Thyroid gland (tissue), 4 donors: ENCODE measurements at regions not wholly inside any gene's neighbourhood (a gene's known extent, or its start where the extent isn't known, plus 50 kb on each side); places are given as distances from the start of the nearest gene placed in this dataset.

Experiments used
- DNase-seq, 2 donors: peaks; one replicate each; pipeline ENCODE4 v3.0.0-alpha.2; 2019
- H3K27ac ChIP-seq, 3 donors: fragments of 200-600 bp; sonication (generic); 1 replicate in 2 of 3; 2 replicates in 1 of 3; pipeline ENCODE4 v1.5.1; 2016 to 2019; ENCODE audit warnings: mild to moderate bottlenecking in 1 of 3, moderate library complexity in 1 of 3
- H3K27me3 ChIP-seq: fragments of 200-600 bp; sonication (generic); one replicate; pipeline ENCODE4 v1.5.1; 2019
- H3K36me3 ChIP-seq, 2 donors: fragments of 200-600 bp; sonication (generic); one replicate each; pipeline ENCODE4 v1.5.1; 2016 to 2019
- H3K4me1 ChIP-seq, 2 donors: fragments of 200-600 bp; sonication (generic); one replicate each; pipeline ENCODE4 v1.5.1; 2017 to 2019
- H3K4me3 ChIP-seq, 3 donors: fragments of 200-600 bp; sonication (generic); replicated peaks in 1 of 3; 1 replicate in 2 of 3; 2 replicates in 1 of 3; pipeline ENCODE4 v1.5.1; 2016; ENCODE audit warnings: mild to moderate bottlenecking in 1 of 3
- H3K9me3 ChIP-seq: fragments of 200-600 bp; sonication (generic); one replicate; pipeline ENCODE4 v1.5.1; 2017
- CTCF ChIP-seq, 6 experiments: fragments of 200-600 bp in 3 of 6; fragments of 450-650 bp in 3 of 6; sonication (generic) in 3 of 6; IDR thresholded peaks; one replicate each; pipeline ENCODE4 v1.5.1; 2016 to 2019; ENCODE audit warnings: antibody characterized with exemption in 6 of 6, mild to moderate bottlenecking in 2 of 6, inconsistent platforms in 1 of 6, moderate library complexity in 1 of 6
- POLR2A ChIP-seq, 2 donors: fragments of 450-650 bp; IDR thresholded peaks; one replicate each; pipeline ENCODE4 v1.6.1; 2017; ENCODE audit warnings: antibody characterized with exemption in 2 of 2, mild to moderate bottlenecking in 2 of 2, moderate library complexity in 1 of 2
- WGBS, 2 donors: methylation state at CpG; one replicate each; pipeline ENCODE4 v1.1.5; 2017; 5-methylcytosine and 5-hydroxymethylcytosine counted together
- intact Hi-C: fragments of 100-400 bp; cut with DNase I; formaldehyde crosslinking; loops from one replicate; pipeline ENCODE4 v1.15.1; 2023

- intact Hi-C loops, result no loop called here
- H3K27me3 ChIP-seq, result no peaks in the 10 kb centered on the region
- 81 to 85% methylated on average over 11 of the region's 11 CpGs for WGBS, 2 donors
- no peak for DNase-seq
- H3K4me1 ChIP-seq, result no peaks in the 10 kb centered on the region
- H3K36me3 ChIP-seq, result no peaks in the 10 kb centered on the region
- no peak for TF ChIP-seq POLR2A (IDR thresholded peaks at IDR 0.05)
- TF ChIP-seq CTCF (IDR thresholded peaks at IDR 0.05), result no peak
- H3K9me3 ChIP-seq, result no peaks in the 10 kb centered on the region
- no peak overlapping the region for H3K27ac ChIP-seq
- H3K4me3 ChIP-seq, result no peak overlapping the region
These were observed 141.6 kb downstream of the RTP5 start for GRCh38 chr2:242011167-242011513.

- no peak overlapping the region for H3K27ac ChIP-seq
- no peak for DNase-seq
- H3K4me1 ChIP-seq, result no peaks in the 10 kb centered on the region
- 79 to 82% methylated on average over 12 of the region's 12 CpGs for WGBS, 2 donors
- H3K9me3 ChIP-seq, result no peaks in the 10 kb centered on the region
- no peaks in the 10 kb centered on the region for H3K27me3 ChIP-seq
- no peaks in the 10 kb centered on the region for H3K36me3 ChIP-seq
- TF ChIP-seq CTCF (IDR thresholded peaks at IDR 0.05) (no peak), POLR2A (IDR thresholded peaks at IDR 0.05) (no peak)
- no peak overlapping the region for H3K4me3 ChIP-seq
- intact Hi-C loops, result no loop called here
These were observed 142.0 kb downstream of the RTP5 start for GRCh38 chr2:242011516-242011915.

GRCh38 chr2:242011991-242012764 is 142.6 kb downstream of the RTP5 start:
- no peak overlapping the region for H3K4me3 ChIP-seq
- no peaks in the 10 kb centered on the region for H3K27me3 ChIP-seq
- H3K27ac ChIP-seq, result no peak overlapping the region
- 88 to 89% methylated on average over 40 of the region's 40 CpGs for WGBS, 2 donors
- TF ChIP-seq POLR2A (IDR thresholded peaks at IDR 0.05) (no peak), CTCF (IDR thresholded peaks at IDR 0.05) (no peak)
- intact Hi-C loops, result no loop called here
- H3K9me3 ChIP-seq, result no peaks in the 10 kb centered on the region
- H3K36me3 ChIP-seq, result no peaks in the 10 kb centered on the region
- H3K4me1 ChIP-seq, result no peaks in the 10 kb centered on the region
- DNase-seq, result no peak

- H3K9me3 ChIP-seq, result no peaks in the 10 kb centered on the region
- TF ChIP-seq CTCF (IDR thresholded peaks at IDR 0.05) (no peak), POLR2A (IDR thresholded peaks at IDR 0.05) (no peak)
- no peaks in the 10 kb centered on the region for H3K27me3 ChIP-seq
- intact Hi-C loops, result no loop called here
- no peaks in the 10 kb centered on the region for H3K36me3 ChIP-seq
- 77 to 88% methylated on average over 35 to 43 of the region's 44 CpGs for WGBS, 2 donors
- no peaks in the 10 kb centered on the region for H3K4me1 ChIP-seq
- H3K4me3 ChIP-seq, result no peak overlapping the region
- H3K27ac ChIP-seq, result no peak overlapping the region
- no peak for DNase-seq
These were observed 143.6 kb downstream of the RTP5 start for GRCh38 chr2:242012956-242013764.

GRCh38 chr2:242013771-242014170 is 144.2 kb downstream of the RTP5 start:
- no peak overlapping the region for H3K27ac ChIP-seq

More at GRCh38 chr2:242013771-242014170, 144.2 kb downstream of the RTP5 start:
- intact Hi-C loops, result no loop called here
- Histone ChIP-seq H3K4me1 (no peaks in the 10 kb centered on the region), H3K9me3 (no peaks in the 10 kb centered on the region), H3K27me3 (no peaks in the 10 kb centered on the region), H3K36me3 (no peaks in the 10 kb centered on the region), H3K4me3 (no peak overlapping the region)
- TF ChIP-seq POLR2A (IDR thresholded peaks at IDR 0.05) (no peak), CTCF (IDR thresholded peaks at IDR 0.05) (no peak)
- DNase-seq, result no peak
- WGBS, 2 donors, result 75 to 80% methylated on average over 8 to 9 of the region's 9 CpGs
